H1 (cell line): ENCODE measurements at regions not wholly inside any gene's neighbourhood (a gene's known extent, or its start where the extent isn't known, plus 50 kb on each side); places are given as distances from the start of the nearest gene placed in this dataset.

Experiments used
- FOSL1 ChIP-seq: IDR thresholded peaks from 2 replicates; pipeline ENCODE4 v1.6.1; 2011; ENCODE audit warnings: mild to moderate bottlenecking, low read depth, low read length, moderate library complexity; ENCODE audit not compliant: insufficient read depth
- JUND ChIP-seq: IDR thresholded peaks from 2 replicates; pipeline ENCODE4 v1.6.1; 2011; ENCODE audit warnings: mild to moderate bottlenecking, improper control_type of control experiment, low read length
- KDM1A ChIP-seq: fragments of 200-600, 300-600 bp; sonication (generic); IDR thresholded peaks from 2 replicates; pipeline ENCODE4 v1.7.1; 2016; ENCODE audit warnings: mild to moderate bottlenecking, low read length, borderline replicate concordance
- KDM5A ChIP-seq: fragments of 200-600 bp; IDR thresholded peaks from 2 replicates; pipeline ENCODE4 v1.7.1; 2012; ENCODE audit warnings: mild to moderate bottlenecking, low read length, inconsistent platforms, mixed read lengths
- SIX5 ChIP-seq: IDR thresholded peaks from 2 replicates; pipeline ENCODE4 v1.6.1; 2011; ENCODE audit warnings: mild to moderate bottlenecking, low read depth, low read length
- TAF1 ChIP-seq: IDR thresholded peaks from 2 replicates; pipeline ENCODE4 v1.6.1; 2011; ENCODE audit warnings: mild to moderate bottlenecking, low read depth, low read length

DNA sequence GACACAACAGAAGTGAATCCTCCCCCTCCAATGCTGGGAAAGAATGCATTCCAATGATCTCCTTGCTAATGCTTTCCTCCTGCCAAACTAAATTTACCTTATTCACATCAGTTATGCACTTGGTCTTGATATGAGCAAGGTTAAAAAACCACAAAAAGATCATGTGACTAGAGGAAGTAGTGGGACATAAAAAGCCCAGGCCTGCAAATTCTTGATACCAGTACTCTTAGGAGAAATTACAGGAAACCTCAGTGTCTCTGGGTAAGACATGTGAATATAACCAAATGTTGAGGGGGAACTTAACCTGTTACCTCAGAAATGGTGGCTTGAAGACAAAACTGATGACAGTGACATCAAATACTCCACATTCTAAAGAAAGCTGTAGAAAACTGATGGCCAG lies 427.1 kb downstream of the RPS29 start (continued):
- TF ChIP-seq KDM1A = no peak
- no peak for TF ChIP-seq FOSL1
- TF ChIP-seq TAF1 = no peak
- TF ChIP-seq KDM5A = no peak
- no peak for TF ChIP-seq SIX5
- no peak for TF ChIP-seq JUND
